GM20000 (cell line): ENCODE measurements at regions not wholly inside any gene's neighbourhood (a gene's known extent, or its start where the extent isn't known, plus 50 kb on each side); places are given as distances from the start of the nearest gene placed in this dataset.

Experiments used
- DNase-seq: peaks from one replicate; pipeline ENCODE4 v3.0.0; 2012; ENCODE audit warnings: low spot score
- TF ChIP-seq, protein P1 (sequence below): IDR thresholded peaks from 2 replicates; pipeline ENCODE4 v1.5.1; 2012; ENCODE audit warnings: mild to moderate bottlenecking, control low read depth; ENCODE audit errors: extremely low read depth, missing control alignments

DNA sequence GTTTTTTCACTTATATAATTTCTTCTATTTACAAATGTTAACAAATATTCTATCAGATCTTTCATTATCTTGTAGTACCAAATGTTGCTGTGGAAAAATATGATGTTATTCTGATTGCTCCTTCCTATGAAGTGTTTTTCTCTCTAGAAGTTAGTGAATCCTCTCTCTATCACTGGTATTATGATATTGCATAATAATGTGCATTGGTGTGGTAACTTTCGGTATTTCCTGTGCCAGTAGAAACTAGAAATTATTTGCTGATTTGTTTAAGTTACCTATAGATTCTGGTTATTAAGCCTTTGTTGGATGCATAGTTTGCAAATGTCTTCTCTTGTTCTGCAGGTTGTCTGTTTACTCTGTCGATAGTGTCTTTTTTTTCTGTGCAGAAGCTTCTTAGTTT is 342.5 kb downstream of the CENPW start:
- TF ChIP-seq, protein P1, sequence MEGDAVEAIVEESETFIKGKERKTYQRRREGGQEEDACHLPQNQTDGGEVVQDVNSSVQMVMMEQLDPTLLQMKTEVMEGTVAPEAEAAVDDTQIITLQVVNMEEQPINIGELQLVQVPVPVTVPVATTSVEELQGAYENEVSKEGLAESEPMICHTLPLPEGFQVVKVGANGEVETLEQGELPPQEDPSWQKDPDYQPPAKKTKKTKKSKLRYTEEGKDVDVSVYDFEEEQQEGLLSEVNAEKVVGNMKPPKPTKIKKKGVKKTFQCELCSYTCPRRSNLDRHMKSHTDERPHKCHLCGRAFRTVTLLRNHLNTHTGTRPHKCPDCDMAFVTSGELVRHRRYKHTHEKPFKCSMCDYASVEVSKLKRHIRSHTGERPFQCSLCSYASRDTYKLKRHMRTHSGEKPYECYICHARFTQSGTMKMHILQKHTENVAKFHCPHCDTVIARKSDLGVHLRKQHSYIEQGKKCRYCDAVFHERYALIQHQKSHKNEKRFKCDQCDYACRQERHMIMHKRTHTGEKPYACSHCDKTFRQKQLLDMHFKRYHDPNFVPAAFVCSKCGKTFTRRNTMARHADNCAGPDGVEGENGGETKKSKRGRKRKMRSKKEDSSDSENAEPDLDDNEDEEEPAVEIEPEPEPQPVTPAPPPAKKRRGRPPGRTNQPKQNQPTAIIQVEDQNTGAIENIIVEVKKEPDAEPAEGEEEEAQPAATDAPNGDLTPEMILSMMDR, result no peak
- no peak for DNase-seq

DNA sequence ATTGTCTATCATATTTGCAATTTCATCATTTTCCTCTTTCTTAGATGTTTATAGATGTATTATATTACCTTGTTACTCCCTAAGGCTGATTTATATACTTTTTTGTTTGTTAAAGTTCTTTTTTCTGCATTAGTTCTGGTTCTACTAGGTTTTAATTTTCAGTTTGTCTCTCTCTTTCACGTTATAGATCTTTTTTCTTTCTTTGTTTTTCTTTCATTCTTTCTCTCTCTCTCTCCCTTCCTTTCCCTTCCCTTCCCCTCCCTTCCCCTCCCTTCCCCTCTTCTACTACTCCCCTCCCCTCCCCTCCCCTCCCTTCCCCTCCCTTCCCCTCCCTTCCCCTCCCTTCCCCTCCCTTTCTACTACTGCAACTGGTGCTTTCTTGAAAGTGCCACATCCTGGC is 345.3 kb downstream of the CENPW start:
- TF ChIP-seq, protein P1, result no peak

DNA sequence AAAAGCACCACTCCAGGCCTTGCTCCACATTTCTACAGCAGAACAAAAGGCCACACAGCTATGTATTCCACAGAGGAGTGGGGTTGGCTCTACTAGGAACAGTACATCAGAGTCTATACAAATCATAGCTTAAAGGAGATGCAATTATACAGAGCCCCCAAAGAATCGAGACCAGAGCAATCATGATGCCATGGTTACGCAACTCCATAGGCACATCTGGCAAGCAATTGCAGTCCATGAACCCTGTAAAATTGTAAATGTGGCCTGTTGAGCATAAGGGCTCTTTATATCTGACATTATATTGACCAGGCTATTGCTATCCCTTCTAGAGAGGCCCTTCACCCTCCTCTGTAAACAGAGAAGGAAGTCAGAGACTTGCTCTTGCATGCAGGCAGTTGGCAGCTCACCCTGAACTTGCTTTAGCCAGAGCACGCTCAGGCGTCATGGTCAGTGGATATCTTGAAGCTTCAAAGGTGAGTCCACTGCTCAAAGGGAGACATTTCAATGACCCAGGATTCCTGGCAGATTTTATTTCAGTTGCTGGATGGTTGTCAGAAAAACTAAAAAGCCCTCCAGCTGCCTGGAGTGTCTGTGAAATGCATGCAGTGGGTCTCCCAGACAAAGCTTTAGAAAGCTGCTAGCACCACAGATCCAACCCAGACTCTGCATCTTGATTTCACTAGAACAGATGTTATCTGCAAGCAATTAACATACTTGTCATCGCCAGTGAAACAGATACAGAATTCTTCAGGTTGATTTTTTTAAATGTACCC is 357.2 kb downstream of the CENPW start:
- DNase-seq, result no peak
- TF ChIP-seq, protein P1, result no peak

More for the DNA sequence above, 345.3 kb downstream of the CENPW start:
- no peak for DNase-seq

DNA sequence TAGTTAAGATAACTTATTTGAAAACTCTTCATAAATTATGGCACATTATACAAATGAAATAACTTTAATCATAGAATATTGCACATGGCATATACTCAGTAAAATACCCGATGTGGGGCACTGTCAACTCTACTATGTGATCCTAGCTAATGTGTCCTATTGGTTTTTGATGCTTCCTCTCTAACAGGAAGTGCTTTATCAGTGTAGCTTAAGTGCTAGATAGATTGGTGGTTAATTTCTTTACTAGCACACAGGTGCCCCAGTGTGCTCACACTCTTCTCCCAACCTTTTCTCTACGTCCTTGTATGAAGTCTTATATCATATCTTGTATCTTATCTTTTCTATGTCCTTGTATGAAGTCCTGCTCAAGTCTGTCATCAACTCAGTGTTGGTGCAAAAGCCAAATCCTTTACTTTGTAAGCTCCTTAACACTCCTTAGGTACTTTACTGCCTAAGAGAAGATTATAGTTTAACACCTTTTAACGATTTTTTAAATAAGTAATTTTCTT is 358.9 kb downstream of the CENPW start:
- no peak for DNase-seq
- TF ChIP-seq, protein P1, result no peak

DNA sequence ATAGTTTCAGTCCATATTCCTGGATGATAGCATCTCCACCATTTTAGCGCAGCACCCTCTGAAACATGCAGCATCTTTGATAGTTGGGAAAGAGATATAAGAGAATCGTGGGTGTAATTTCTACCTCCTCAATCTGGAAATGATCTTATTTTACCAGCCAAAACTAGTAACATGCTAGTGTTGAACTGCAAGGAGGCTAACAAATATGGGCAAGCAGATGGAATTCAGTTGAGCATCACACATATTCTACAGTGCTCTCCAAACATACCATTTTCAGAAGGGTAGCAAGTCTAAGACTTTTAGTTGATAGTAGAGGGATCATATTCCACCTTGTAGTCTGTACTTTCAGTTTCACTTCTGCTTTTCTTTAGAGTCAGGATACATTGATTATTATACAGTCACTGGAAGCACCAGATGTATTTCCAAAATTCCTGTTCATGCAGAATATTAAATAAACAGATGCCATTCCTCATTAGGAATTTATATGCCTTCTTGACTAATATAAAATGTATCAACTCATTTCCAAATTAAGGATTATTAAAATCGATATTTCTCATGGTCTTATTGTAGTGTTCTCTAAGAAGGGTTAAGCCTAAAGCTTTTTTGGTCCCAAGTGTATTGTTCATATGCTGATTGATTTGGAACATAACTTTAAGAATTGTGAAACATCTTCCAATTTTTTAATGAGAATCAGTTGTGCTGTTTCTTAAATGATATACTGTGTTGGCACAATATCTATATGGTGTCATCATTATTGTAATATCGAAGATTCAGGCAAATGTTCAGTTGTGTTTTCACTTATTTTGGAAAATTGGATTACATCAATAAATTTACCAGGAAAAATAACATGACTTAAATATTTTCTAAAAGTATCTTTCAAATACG is 362.0 kb downstream of the CENPW start:
- DNase-seq, result no peak
- TF ChIP-seq, protein P1, result no peak

DNA sequence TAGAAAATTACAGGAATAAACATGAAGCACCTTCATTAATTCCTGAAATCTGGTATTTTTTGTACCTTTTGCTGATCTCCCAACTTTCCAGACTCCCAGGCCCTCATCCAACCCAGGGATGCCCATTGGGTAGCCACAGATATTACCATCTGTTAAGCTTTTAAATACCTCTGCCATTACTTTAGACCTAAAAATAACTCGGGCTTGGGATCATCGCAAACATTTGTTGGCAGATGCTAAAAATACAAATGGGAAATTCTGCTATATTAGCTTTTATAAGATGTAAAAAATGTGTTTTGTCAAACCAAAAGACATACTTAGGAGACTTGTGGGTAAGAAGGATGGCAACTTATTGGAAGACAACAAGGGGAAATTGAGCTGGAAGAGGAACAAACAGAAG is 376.1 kb downstream of the CENPW start:
- no peak for DNase-seq
- TF ChIP-seq, protein P1, result no peak
